ENCODE measurements at regions not wholly inside any gene's neighbourhood (a gene's known extent, or its start where the extent isn't known, plus 50 kb on each side); places are given as distances from the start of the nearest gene placed in this dataset.

DNA sequence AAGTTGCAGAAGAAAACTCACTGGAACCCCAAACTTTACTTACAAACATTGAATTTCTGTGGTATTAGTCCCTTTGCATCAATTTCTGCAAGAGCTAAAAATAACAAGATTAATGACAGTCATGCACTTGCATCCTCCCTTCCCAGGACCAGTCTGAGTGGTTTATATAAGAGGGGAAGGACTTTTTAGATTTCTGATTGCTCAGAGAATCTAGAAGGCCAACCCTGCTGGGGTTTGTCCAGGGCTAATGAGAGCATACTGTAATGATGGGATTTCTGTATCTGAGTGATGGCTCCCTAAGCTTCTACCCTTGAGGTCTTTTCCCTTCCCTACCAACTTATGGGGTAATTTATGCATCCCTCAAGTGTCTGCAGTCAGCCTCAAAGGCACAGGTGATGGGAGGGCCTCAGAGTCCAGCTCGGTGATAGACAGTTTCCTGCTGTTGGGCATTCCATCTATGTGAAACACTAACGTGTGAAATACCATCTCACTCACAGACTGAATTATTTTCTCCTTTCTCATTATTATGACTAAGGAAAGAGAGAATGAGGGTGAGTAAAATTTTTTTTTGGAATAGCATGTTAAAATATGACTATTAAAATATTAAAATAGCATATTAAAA lies 556.3 kb downstream of the RIT2 start:
- no peaks in the 10 kb centered on the region for H3K27me3 ChIP-seq (ENCODE audit: control insufficient read depth, low read length)
- no peak overlapping the region for H3K27ac ChIP-seq (ENCODE audit: low read depth, low read length)
- H3K4me1 ChIP-seq (ENCODE audit: control insufficient read depth, low read length) = no peaks in the 10 kb centered on the region
- no peak for TF ChIP-seq EZH2phosphoT487 (IDR thresholded peaks at IDR 0.05; ENCODE audit: borderline replicate concordance, low read length)
- TF ChIP-seq, protein P1, sequence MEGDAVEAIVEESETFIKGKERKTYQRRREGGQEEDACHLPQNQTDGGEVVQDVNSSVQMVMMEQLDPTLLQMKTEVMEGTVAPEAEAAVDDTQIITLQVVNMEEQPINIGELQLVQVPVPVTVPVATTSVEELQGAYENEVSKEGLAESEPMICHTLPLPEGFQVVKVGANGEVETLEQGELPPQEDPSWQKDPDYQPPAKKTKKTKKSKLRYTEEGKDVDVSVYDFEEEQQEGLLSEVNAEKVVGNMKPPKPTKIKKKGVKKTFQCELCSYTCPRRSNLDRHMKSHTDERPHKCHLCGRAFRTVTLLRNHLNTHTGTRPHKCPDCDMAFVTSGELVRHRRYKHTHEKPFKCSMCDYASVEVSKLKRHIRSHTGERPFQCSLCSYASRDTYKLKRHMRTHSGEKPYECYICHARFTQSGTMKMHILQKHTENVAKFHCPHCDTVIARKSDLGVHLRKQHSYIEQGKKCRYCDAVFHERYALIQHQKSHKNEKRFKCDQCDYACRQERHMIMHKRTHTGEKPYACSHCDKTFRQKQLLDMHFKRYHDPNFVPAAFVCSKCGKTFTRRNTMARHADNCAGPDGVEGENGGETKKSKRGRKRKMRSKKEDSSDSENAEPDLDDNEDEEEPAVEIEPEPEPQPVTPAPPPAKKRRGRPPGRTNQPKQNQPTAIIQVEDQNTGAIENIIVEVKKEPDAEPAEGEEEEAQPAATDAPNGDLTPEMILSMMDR (IDR thresholded peaks at IDR 0.05; ENCODE audit: low read depth, low read length, poor library complexity, severe bottlenecking) = no peak
- no peaks in the 10 kb centered on the region for H3K79me2 ChIP-seq (ENCODE audit: control insufficient read depth, low read length)
- H3K4me2 ChIP-seq (ENCODE audit: low read length) = no peak overlapping the region
- H3F3A ChIP-seq (ENCODE audit: control insufficient read depth, insufficient read depth) = no peaks in the 10 kb centered on the region
- H4K20me1 ChIP-seq (ENCODE audit: control insufficient read depth, insufficient read depth, low read depth, low read length) = no peaks in the 10 kb centered on the region
- H3K4me3 ChIP-seq (ENCODE audit: low read length) = no peak overlapping the region
- no peaks in the 10 kb centered on the region for H3K36me3 ChIP-seq (ENCODE audit: control insufficient read depth, low read length)
- H3K9me2 ChIP-seq (replicated peaks; ENCODE audit: control insufficient read depth, low read length) = no peaks in the 10 kb centered on the region
- no peaks in the 10 kb centered on the region for H3K9me3 ChIP-seq (ENCODE audit: control insufficient read depth, insufficient read depth, low read length)

DNA sequence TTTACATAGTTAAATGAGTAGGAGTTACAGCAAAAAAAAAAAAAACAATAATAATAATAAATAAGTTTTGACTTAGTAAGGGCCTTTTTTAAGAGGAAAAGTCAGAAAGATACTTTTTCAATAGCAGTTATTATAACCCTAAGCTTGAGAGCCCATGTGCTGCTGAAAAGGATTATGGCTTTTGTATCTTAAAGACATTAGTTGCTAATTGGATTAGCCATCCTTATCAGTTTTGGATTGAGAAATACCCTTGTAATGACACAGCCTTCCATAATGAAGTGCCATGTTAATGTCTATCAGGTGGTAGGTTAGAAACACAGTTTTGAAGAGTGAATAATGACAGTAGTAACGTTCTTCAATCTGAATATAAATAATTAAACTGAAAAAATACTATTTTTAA lies 554.0 kb downstream of the RIT2 start:
- H3F3A ChIP-seq (ENCODE audit: control insufficient read depth, insufficient read depth) = no peaks in the 10 kb centered on the region
- no peak overlapping the region for H3K27ac ChIP-seq (ENCODE audit: low read depth, low read length)
- H4K20me1 ChIP-seq (ENCODE audit: control insufficient read depth, insufficient read depth, low read depth, low read length) = no peaks in the 10 kb centered on the region
- H3K27me3 ChIP-seq (ENCODE audit: control insufficient read depth, low read length) = no peaks in the 10 kb centered on the region
- no peaks in the 10 kb centered on the region for H3K9me2 ChIP-seq (replicated peaks; ENCODE audit: control insufficient read depth, low read length)
- no peaks in the 10 kb centered on the region for H3K4me1 ChIP-seq (ENCODE audit: control insufficient read depth, low read length)
- no peak for TF ChIP-seq EZH2phosphoT487 (IDR thresholded peaks at IDR 0.05; ENCODE audit: borderline replicate concordance, low read length)
- TF ChIP-seq, protein P1 (IDR thresholded peaks at IDR 0.05; ENCODE audit: low read depth, low read length, poor library complexity, severe bottlenecking) = no peak
- H3K9me3 ChIP-seq (ENCODE audit: control insufficient read depth, insufficient read depth, low read length) = no peaks in the 10 kb centered on the region
- H3K36me3 ChIP-seq (ENCODE audit: control insufficient read depth, low read length) = no peaks in the 10 kb centered on the region
- no peaks in the 10 kb centered on the region for H3K79me2 ChIP-seq (ENCODE audit: control insufficient read depth, low read length)
- no peak overlapping the region for H3K4me3 ChIP-seq (ENCODE audit: low read length)
- no peak overlapping the region for H3K4me2 ChIP-seq (ENCODE audit: low read length)

DNA sequence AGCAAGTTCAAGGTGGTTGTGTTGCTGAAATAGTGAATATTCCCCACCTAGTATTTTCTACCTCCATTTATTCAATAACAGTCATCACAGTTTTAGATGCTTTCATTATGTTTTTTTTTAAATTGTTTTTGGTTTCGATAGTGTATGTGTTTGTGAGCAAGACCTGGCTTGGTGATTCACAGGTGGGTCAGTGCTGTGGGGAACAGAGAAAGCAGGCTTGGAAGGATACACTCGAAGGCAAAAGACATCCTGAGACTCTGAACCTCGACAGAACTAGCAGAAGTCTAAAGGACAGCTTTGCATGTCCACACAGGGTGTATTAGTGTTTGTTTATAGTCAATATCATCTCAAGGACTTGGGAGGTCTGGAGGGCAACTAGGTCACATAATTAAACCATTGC lies 551.5 kb downstream of the RIT2 start:
- Histone ChIP-seq H3K27ac (ENCODE audit: low read depth, low read length) (no peak overlapping the region), H3K4me3 (ENCODE audit: low read length) (no peak overlapping the region), H3K4me2 (ENCODE audit: low read length) (no peak overlapping the region), H3K27me3 (ENCODE audit: control insufficient read depth, low read length) (no peaks in the 10 kb centered on the region), H3F3A (ENCODE audit: control insufficient read depth, insufficient read depth) (no peaks in the 10 kb centered on the region), H3K79me2 (ENCODE audit: control insufficient read depth, low read length) (no peaks in the 10 kb centered on the region), H3K9me3 (ENCODE audit: control insufficient read depth, insufficient read depth, low read length) (no peaks in the 10 kb centered on the region), H3K9me2 (replicated peaks; ENCODE audit: control insufficient read depth, low read length) (no peaks in the 10 kb centered on the region), H3K36me3 (ENCODE audit: control insufficient read depth, low read length) (no peaks in the 10 kb centered on the region), H3K4me1 (ENCODE audit: control insufficient read depth, low read length) (no peaks in the 10 kb centered on the region), H4K20me1 (ENCODE audit: control insufficient read depth, insufficient read depth, low read depth, low read length) (no peaks in the 10 kb centered on the region)
- TF ChIP-seq EZH2phosphoT487 (IDR thresholded peaks at IDR 0.05; ENCODE audit: borderline replicate concordance, low read length) = no peak
- TF ChIP-seq, protein P1 (IDR thresholded peaks at IDR 0.05; ENCODE audit: low read depth, low read length, poor library complexity, severe bottlenecking) = no peak

Measured in DOHH2 (cell line).